GM12864 (cell line): ENCODE measurements at regions not wholly inside any gene's neighbourhood (a gene's known extent, or its start where the extent isn't known, plus 50 kb on each side); places are given as distances from the start of the nearest gene placed in this dataset.

Experiments
- DNase-seq: peaks from one replicate; pipeline ENCODE4 v3.0.0-alpha.2; 2011; ENCODE audit warnings: low read depth
- H3K4me3 ChIP-seq: 2 replicates; pipeline ENCODE4 v1.5.1; 2011; ENCODE audit warnings: mild to moderate bottlenecking, low read depth, low read length, control low read depth
- TF ChIP-seq, protein P1 (sequence below): IDR thresholded peaks from 2 replicates; pipeline ENCODE4 v1.5.1; 2011; ENCODE audit warnings: low read depth, mild to moderate bottlenecking, moderate library complexity, low read length, control low read depth, inconsistent platforms; ENCODE audit errors: missing control alignments

DNA sequence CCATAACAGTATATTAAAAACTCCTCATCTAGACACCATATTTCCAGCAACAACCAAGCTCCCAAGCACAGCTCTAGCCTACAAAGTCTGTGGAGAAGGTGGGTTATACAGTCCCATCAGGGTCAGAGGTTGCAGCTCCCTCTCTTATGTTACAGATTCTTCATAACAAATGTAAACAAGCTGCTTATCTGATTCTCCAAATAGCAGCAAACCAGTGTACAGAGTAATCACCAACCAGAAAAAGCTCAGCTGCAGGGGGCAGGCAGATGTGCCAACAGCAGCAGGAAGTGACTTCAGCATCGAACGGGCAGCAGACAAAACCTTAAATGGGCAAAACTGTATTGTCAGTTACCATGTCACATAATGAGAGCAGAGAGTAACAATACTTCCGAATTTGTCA, 52.9 kb upstream of the NABP1 start:
- peak; percentile 37 for DNase-seq
- TF ChIP-seq, protein P1, sequence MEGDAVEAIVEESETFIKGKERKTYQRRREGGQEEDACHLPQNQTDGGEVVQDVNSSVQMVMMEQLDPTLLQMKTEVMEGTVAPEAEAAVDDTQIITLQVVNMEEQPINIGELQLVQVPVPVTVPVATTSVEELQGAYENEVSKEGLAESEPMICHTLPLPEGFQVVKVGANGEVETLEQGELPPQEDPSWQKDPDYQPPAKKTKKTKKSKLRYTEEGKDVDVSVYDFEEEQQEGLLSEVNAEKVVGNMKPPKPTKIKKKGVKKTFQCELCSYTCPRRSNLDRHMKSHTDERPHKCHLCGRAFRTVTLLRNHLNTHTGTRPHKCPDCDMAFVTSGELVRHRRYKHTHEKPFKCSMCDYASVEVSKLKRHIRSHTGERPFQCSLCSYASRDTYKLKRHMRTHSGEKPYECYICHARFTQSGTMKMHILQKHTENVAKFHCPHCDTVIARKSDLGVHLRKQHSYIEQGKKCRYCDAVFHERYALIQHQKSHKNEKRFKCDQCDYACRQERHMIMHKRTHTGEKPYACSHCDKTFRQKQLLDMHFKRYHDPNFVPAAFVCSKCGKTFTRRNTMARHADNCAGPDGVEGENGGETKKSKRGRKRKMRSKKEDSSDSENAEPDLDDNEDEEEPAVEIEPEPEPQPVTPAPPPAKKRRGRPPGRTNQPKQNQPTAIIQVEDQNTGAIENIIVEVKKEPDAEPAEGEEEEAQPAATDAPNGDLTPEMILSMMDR, result no peak
- H3K4me3 ChIP-seq, result no peak overlapping the region

DNA sequence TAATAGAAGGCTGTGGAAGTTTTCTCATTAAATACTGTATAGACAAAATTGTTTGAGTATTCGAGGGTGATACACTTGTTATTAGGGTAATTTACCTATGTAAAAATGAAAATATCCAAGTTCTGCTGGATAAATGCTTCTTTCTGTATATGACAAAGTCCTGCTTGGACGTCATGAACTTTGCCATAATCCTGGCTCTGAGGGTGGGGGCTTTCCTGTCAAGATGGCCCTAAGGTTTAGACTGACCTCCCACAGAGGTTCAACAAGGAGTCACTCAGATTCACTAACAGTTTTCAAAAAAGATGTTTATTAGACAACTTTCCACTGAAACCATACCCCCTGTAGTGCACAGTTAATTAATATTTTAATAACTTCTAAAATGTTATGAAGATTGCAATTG, 52.5 kb upstream of the NABP1 start:
- no peak for DNase-seq
- no peak overlapping the region for H3K4me3 ChIP-seq
- TF ChIP-seq, protein P1, result no peak

DNA sequence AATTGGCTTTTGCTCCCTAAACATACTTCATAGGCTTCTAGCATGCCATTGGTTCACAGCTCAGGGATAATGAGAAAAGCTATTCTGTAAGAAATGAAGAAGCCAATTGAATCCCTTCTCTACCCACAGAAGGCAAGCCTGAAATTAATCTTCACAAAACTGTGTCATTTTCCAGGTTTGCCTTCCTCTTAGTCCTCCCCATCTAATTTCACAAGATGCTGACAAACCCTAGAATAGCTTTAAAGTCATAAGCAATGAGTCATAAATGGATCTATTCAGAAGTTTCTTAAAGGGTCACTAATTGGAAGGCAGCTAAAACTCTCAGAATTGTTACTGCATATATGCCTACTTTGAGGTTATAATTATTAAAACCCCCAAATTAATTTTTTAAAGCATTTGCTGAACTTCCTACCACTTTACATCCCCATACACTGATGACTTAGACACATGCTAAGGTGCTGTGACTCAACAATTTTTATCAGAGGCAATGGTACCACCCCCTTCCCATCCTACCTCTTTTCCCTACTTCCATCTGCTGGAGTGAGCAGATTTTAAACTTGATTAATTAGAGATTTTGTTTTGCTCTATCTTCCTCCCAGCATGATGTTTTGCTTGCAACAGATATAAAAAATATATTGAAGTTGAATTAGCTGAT, 51.3 kb upstream of the NABP1 start:
- no peak overlapping the region for H3K4me3 ChIP-seq
- TF ChIP-seq, protein P1, result no peak
- no peak for DNase-seq

DNA sequence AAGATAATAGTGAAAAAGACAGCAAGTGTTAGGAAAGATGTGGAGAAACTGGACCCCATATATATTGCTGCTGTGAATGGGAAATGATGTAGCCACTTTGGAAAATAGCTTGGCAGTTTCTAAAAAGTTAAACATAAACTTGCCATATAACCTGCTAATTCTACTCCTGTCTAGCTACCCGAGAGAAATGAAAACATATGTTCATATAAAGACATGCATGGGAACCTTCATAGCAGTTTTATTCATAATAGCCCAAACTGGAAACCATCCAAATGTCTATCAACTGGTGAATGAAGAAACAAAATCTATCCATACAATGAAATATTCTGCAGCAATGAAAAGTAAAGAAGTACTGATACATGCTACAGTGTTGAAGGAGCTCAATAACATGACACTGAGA, 50.4 kb upstream of the NABP1 start:
- DNase-seq, result no peak
- no peak overlapping the region for H3K4me3 ChIP-seq
- TF ChIP-seq, protein P1, result no peak
